Superior temporal gyrus (tissue), 1 donor: ENCODE measurements at regions not wholly inside any gene's neighbourhood (a gene's known extent, or its start where the extent isn't known, plus 50 kb on each side); places are given as distances from the start of the nearest gene placed in this dataset.

Source experiments
- DNase-seq: peaks from one replicate; pipeline ENCODE4 v3.0.0-alpha.2; 2016; ENCODE audit errors: extremely low spot score

DNA sequence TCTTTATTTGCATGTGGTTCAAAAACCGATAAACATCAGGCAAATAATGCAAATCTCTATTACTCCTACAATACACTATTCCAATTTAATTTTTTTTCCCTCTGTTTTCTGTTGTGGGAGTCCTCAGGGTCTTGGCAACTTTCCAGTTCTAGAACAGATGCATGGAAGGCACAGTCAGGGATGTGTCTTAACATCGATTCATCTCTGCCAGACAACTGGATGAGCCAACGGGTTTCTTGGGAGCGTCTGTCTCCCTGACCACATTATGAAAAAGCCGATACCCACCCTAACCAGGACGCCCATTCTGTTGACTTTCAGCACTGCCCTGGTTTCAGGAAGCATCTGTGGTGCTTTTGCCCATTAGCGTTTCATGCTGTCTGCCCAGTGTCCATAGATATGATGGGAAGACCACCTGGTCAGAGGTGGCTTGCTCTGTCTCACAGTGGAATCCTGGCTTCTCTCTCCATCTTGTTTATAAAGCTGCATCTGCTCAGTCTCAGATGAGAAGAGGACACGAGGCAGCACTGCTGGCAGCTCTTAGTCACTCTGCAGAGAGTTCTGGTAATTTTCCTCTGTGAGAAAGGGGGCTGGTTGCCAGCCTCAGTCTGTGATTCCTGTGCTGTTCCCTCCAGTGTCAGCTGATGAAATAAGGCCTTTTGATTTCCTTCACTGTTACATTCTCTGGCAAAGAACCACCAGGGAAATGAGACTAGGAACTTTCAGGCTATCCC, 57.9 kb upstream of the KCNE4 start:
- peak; percentile 98 for DNase-seq

DNA sequence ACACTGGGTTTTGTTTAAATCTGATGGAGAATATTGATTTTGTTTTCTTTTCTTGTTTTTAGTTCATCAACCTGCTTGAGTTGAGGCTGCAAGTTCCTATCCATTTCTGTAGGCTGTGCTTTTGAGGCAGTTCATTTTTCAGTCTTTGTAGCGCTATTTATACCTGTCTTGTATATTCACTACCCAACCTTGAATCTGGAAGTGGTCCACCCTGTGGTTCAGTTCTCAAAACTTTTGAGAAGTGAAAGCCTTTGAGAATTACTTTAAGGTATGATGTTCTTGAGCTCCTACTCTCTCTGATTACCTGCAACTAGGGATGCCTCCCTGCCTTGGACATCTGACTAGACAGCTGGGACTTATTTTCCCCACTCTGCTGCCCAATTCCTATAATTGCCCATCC, 53.5 kb upstream of the KCNE4 start:
- no peak for DNase-seq

- no peak for DNase-seq
Measured at GRCh38 chr2:223000872-223001796, 50.9 kb upstream of the KCNE4 start.

DNA sequence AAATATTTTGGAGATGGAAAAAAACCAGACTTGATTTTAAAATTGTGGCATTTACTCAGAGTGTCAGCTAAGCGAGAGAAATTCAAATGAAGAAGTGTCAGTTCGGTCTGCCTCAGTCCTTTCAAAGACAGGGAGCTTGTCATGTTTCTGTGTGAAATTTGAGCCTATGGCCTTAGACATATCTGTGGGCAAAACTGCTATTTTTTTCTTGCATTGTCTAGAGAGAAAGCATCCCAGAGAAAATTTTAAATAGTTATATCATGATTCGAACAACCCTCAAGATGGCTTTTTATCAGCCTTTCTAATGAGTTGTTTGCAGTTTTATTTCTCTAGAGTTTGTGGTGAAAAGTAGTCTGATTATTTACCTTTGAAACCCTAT, 50.2 kb upstream of the KCNE4 start:
- DNase-seq, result no peak
